Stimulated activated CD4-positive, alpha-beta T cell treated with anti-CD3 and anti-CD28 coated beads, Interleukin-15, amount 100 ng/mL, for 1 hour (primary cell): ENCODE measurements at regions not wholly inside any gene's neighbourhood (a gene's known extent, or its start where the extent isn't known, plus 50 kb on each side); places are given as distances from the start of the nearest gene placed in this dataset.
"Not testable (repeated sequence)": the region's sequence is repeated elsewhere in the genome, so short reads cannot be mapped to it uniquely, and the experiment has no call there.

Experiments used
- DNase-seq, 2 donors: peaks; one replicate each; pipeline ENCODE4 v3.0.0-alpha.2; 2020; ENCODE audit warnings: low read depth in 1 of 2, low spot score in 1 of 2

DNA sequence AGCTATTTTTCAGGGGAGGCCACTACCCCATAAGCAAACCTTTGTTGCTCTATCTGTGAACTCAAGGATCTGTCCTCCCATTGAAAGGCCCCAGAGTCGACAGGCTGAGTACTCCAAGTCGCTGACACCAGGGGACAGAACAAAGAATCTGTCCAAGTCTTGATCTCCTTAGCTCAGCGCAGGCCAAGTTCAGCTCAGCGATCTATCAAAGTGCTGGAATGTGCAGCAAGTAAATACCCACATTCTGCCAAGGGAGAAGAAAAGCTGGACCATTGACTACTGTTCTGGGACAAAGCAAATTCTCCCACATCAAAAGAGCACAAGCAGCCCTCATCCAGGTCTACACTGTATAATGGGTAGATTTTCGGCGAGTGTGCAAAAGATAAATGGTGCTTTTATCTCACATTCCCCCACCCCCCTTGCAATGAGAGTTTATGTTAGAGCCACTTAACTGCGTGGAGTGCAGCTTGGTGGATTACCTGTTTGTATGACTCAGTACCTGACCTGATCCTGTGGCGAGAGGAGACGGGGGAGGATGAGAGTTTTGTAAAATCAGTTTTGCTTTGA lies 391.7 kb upstream of the SGCG start:
- no peak for DNase-seq

DNA sequence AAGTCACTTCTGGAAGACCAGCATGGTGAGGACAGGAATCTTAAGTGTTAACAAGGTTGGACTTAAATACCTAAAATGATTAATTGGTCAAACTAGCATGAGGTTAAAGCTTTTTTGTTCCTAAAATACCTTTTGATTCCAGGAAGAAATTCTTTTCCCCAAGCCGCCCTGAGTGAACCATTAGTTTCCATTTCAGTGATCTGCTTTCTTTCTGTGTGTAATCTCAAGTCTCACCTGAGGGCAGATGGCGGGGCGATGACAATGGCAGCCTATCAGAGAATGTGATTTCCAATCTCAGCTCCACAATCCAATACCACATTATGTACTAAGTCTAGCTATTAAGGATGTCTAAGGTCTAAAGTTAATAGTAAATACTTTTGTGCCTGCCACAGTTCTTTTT lies 390.9 kb upstream of the SGCG start:
- DNase-seq: no peak

DNA sequence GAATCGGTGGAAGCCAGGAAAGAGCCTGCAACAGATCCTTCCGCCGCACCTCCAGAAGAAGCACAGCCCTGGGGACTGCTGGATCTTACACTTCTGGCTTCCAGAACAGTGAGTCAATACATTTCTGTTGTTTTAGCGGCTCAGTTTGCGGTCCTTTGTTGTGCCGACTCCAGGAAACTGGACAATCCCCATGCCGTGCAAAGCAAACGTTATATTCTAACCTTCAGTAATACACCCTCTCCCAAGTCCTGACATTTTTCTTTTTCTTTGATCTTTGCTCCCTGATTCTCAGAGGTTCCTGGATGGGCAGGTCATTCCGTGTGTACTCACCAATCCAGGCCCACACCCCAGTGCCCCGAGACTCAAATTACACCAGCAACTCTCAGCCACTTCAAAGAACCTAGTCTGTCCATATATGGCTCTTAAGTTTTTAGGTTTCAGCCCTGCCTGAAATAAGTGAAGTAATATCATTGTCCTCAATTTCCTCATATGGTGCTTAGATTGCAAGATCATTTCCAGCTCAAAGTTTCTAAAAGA lies 387.1 kb upstream of the SGCG start:
- no peak for DNase-seq

DNA sequence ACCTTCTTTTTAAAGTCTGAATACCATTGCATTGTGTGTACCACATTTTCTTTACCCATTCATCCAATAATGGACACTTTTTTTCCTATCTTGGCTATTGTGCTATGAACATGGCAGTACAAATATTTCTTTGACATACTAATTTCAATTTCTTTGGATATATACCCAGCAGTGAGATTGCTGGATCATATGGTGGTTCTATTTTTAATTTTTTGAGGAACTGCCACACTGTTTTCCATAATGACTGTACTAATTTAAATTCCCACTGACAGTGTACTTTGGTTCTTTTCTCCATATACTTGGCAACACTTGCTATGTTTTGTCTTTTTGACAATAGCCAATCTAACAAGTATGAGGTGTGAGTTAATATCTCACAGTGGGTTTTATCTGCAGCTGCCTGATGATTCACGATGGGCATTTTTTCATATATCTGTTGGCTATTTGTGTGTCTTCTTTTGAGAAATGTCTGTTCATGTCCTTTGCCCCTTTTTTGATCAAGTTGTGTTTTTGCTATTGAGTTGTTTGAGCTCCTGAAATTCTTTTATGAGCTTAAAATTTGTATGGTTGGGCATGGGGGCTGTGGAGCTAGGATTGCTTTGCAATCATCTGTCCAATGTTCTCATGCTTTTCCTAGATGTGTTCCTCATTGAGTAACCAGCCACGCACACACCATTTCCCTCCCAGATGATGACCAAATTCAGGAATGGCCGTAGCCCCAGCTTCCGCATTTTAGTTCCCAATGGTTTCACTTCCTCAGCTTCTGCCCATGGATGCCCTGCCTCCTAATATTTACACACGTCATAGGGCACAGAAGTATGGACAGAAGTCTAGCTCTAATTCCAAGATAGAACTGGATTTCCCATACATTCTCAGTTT lies 380.0 kb upstream of the SGCG start:
- no peak for DNase-seq

DNA sequence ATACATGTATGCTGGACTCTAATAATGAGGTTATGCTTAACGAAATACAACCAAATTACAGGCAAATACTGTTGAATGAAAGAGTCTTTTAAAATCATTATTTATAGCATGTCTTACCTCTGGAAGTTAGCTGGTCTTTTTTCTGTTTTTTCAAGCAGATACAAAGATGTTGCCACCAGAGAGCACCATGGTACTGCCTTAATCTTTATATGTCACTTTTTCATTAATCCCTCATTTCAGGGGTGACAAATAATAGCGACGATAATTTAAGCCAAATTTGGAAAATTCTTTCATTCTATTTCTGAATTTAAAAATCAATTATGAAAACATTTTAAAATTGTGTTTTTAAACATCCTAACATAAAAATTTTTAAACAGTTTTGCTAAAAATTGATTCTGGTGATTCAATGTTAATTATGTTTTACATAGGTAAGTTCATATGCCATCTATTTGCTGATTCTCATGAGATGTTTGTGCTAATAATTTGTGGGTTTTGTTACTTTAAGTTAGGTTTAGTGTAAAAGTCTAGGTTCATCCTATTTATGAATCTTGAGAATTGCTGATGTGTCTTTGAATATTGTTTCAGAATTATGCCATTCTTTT lies 379.3 kb upstream of the SGCG start:
- no peak for DNase-seq

DNA sequence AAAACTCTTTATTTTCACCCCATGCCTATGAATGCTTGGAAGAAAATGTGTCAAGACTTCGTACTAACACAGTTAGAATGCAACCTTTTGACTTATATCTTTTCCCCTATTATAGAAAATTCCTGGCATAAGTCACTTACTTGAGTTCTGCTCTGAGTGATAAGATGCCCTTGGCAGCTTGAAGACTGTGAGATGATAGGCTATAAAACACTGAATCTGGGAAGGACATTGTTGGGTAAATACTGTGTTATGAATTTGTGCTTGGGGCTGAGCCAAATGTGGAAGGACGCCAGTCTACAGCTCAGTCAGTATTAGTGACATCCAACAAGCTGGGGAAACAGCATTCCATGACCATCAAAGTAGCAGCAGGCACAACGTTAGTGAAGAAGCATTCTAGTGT lies 368.0 kb upstream of the SGCG start:
- DNase-seq: no peak

DNA sequence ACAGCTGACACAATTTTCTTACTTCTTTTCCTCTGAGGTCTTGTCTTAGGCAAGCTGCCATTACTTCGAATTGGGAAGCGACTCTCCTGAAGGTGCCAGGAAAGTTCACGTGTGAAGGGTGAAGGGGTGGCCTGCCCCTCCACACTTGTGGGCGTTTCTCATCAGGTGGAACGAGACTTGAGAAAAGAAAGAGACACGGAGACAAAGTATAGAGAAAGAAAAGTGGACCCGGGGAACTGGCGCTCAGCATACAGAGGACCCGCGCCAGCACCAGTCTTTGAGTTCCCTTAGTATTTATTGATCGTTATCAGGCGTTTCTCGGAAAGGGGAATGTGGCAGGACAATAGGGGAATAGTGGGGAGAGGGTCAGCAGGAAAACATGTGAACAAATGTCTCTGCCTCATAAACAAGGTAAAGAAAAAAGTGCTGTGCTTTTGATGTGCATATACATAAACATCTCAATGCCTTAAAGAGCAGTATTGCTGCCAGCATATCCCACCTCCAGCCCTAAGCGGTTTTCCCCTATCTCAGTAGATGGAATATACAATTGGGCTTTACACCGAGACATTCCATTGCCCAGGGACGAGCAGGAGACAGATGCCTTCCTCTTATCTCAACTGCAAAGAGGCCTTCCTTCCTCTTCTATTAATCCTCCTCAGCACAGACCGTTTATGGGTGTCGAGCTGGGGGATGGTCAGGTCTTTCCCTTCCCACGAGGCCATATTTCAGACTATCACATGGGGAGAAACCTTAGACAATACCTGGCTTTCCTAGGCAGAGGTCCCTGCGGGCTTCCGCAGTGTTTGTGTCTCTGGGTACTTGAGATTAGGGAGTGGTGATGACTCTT lies 367.0 kb upstream of the SGCG start:
- DNase-seq: not testable (repeated sequence)

DNA sequence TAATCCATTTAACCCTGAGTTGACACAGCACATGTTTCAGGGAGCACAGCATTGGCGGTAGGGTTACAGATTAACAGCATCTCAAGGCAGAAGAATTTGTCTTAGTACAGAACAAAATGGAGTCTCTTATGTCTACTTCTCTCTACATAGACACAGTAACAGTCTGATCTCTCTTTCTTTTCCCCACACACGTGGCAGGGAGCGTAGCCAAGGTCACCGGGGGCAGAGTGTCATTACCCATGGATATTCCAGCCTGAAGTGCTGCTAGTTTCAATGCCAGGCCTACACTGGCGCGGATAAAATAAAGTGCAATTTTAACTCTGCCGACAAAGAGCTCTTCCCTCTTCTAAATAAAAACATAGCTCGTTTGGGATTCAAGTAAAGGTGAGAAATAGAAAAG lies 366.3 kb upstream of the SGCG start:
- DNase-seq: not testable (repeated sequence)

DNA sequence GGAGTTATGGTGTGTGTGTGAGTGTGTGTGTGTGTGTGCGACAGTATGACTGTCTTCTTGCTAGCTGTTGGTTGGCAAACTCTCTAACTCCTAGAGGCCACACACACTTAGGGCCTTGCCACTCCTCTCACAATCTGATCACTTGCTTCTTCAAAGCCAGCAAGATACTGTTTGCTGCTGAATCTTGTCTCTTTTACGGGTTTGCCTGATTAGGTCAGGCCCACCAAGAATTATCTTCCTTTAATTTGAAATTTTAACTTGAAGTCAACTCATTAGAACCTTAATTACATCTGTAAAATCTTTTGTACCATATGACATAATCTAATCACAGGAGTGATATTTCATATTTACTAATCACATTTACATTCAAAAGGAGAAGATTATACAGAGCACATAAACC lies 359.2 kb upstream of the SGCG start:
- DNase-seq: no peak

DNA sequence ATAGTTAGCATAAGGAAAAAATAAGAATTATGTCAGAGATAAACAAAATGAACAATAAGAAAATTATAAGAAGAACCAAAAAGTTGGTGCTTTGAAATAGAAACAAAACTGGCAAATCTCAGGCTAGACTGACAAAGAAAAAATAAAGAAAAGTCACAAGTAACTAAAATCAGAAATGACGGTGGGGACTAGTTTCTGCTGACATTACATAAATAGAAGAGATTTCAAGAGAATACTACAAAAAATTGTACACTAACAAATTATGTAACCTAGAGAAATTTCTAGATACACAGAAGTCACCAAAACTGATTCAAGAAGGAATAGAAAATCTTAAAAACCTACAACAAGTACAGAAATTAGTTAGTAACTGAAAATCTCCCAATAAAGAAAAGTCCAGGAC lies 355.6 kb upstream of the SGCG start:
- DNase-seq: no peak

DNA sequence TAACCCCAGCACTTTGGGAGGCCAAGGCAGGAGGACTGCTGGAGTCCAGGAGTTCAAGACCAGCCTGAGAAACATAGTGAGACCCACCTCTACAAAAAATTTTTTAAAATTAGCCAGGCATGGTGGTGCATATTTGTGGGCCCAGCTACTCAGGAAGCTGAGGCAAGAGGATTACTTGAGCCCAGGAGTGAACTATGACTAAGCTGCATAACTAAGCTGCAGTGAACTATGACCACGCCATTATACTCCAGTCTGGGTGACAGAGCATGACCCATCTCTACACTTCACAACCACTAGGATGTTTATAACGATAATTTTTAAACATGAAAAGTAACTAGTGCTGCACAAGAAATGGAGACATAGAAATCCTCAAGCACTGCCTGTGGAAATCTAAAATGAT lies 352.7 kb upstream of the SGCG start:
- no peak for DNase-seq

DNA sequence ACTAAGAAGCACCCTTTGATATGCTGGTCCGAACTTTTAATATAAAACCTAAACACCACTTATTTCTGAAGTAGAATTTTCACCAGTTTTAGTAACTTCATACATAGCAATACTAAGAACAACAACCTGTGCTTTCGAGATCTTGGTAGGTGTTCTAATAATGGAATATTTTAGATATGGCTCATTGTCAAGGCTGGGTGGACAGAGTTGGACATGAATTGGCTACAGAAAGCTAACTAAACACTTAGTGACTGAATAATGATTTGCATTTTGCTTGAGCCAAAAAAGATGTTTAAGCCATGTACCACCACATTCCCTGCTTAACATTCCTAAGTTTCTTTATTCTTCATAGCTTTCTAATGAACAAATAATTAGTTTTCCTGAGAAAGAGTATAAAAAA lies 344.3 kb upstream of the SGCG start:
- no peak for DNase-seq

DNA sequence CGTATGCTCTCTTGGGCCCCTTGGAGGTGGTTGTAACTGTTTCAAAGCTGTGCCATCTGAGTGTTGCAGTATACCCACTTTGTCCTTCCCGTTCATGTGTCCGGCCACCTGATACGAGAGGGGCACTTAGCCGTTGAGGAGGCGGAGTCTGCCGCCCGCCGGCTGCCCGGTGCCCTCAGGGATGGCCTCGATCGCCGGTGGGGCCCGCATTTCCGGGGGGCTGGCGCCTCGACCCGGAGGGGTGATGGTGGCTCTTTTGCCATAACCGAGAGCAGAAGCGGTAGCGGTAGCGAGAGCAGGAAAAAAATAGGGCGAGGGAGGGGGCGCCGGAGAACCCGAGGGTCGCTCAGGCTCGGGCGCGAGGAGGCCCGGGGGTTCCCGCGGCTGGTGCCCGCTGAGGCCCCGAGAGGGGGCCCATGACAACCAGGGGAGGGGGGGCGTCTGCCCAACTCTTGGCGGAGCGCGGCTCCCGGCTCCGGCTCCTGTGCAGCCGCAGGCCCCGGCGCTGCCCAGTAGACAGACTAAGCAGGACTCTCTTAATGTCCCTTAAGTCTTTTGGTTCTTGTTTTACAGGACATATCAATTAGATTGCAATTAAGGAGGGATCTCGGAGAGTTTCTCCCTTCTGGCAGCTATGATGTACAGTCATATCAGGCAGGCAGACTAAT lies 342.7 kb upstream of the SGCG start:
- DNase-seq: no peak

DNA sequence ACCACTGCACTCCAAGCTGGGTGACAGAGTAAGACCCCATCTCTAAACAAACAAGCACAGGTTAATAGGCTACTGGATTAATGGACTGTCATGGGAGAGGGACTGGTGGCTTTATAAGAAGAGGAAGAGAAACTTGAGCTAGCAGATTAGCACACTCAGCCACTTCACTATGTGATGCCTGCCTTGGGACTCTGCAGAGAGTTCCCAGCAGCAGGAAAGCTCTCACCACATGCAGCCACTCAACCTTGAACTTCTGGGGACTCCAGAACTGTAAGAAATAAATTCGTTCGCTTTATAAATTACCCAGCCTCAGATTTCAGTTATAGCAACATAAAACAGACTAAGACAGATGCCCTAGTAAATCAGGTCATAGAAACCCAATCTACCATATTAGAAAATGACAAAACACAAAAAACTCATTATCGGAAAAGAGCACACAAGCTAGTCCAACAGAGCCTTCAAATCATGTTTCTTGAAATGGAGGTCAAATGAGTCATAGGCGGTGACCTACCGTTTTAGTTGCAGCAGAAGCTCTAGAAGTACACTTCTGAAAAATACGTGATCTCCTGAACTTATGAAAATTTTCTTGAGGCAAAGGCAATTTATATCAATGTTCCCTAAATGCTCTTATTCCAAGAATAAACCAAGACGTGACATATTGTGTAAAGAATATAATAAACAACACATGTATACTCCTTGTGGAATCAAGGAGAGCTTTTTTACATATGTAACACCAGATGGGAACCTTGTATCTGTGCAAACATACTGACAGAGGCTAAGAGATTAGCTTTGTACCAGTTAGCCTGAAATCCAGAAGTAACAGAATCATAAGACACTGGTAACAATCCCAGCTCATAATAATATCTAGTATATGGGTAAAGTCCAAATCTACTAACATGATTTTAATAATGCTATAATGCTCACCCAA lies 340.9 kb upstream of the SGCG start:
- no peak for DNase-seq

DNA sequence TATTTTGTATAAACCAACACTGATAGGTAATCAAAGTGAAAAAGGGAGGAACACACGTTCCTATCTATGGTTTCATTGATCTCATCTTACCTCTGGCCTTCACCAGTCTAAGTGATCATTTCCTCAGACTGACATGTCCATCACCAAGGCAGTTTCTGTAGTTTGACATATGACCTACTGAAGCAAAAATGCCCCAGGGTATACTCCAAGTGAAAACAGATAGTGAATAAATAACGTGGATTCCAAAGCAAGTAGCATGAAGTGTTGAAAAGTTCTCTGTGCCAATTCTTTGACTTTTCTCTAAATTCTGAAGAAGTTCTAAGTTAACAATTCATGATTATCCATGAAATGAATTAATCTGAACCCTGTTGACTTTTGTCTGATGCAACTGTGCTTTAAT lies 334.2 kb upstream of the SGCG start:
- no peak for DNase-seq

DNA sequence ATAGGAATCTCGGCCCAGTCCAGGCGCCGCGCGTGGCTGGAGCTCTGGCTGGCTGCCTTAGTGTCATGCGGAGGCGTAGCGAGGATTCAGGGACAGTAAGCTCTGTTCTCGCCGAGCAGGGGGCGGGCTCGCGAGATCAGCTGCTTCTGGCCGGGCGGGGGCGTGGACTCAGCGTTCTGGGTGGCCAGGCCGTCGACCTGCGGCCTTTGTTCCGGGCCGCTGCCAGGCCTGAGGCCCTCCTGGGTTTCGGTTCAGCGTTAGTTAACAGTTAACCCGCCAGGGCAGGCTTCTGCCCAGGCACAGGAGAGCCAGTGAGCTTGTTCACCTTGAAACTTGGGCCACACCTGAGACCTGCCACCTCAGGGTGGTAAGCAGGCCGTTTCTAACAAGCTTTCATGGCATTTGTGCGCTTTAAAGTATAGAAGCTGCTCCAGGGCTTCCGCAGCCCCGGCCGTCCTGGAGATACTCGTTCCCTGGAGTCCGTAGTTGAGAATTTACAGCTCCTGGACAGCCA lies 332.2 kb upstream of the SGCG start:
- DNase-seq: no peak

DNA sequence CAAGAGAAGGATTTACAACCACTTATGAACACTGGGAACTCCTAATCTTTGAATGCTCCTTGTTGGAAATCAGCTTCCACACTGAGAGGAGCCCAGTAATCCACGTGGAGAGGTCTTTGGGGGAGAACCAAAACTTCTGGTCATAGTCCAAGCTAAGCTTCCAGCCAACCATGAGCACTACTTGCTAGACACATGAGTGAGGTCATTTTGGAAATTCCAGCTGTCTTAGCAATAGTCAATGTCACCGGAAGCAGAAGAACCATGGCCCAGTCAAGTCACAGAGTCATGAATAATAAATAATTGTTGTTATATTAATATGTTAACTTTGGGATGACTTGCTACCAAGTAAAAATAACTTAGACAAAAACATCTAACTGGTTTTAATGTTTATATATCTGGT lies 324.9 kb upstream of the SGCG start:
- no peak for DNase-seq

DNA sequence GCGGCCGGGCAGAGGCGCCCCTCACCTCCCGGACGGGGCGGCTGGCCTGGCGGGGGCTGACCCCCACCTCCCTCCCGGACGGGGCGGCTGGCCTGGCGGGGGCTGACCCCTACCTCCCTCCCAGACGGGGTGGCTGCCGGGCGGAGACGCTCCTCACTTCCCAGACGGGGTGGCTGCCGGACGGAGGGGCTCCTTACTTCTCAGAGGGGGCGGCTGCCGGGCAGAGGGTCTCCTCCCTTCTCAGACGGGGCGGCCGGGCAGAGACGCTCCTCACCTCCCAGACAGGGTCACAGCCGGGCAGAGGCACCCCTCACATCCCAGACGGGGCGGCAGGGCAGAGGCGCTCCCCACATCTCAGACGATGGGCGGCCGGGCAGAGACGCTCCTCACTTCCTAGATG lies 321.8 kb upstream of the SGCG start:
- DNase-seq: not testable (repeated sequence)

DNA sequence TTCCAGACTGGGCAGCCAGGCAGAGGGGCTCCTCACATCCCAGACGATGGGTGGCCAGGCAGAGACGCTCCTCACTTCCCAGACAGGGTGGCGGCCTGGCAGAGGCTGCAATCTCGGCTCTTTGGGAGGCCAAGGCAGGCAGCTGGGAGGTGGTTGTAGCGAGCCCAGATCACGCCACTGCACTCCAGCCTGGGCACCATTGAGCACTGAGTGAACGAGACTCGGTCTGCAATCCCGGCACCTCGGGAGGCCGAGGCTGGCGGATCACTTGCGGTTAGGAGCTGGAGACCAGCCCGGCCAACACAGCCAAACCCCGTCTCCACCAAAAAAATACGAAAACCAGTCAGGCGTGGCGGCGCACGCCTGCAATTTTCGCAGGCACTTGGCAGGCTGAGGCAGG lies 321.4 kb upstream of the SGCG start:
- DNase-seq: not testable (repeated sequence)
